K562 (cell line): ENCODE measurements at regions not wholly inside any gene's neighbourhood (a gene's known extent, or its start where the extent isn't known, plus 50 kb on each side); places are given as distances from the start of the nearest gene placed in this dataset.

Experiments used
- ATAC-seq: fragments of 200-7000 bp; cut with Tn5 transposase; 3 replicates; pipeline ENCODE4 v1.9.1; 2020; ENCODE audit warnings: moderate library complexity
- BruUV-seq: library from RNA; stranded (reverse); fragments of 400-500 nt; replicated peaks from 2 replicates; lab custom pipeline; 2021; lab: Mats Ljungman, UMichigan
- CTCF ChIA-PET: fragments of 300-600 bp; formaldehyde crosslinking; extraction: SDS; loops from one replicate; lab custom pipeline; 2021; ENCODE audit warnings: low intra/inter-chr PET ratio; lab: Yijun Ruan, JAX
- POLR2A ChIA-PET: fragments of 300-600, 350-650 bp; sonication (Branson Sonifier 250); formaldehyde crosslinking; extraction: SDS; loops from one replicate; lab custom pipeline; 2021; ENCODE audit warnings: antibody characterized with exemption, inconsistent platforms; lab: Yijun Ruan, JAX
- DNase-seq, 4 experiments: peaks; one replicate each; pipeline versions ENCODE4 v3.0.0 to v3.0.0-alpha.2; 2011 to 2018; ENCODE audit warnings: low spot score in 3 of 4, mixed read lengths in 3 of 4; ENCODE audit errors: extremely low read depth in 1 of 4
- FAIRE-seq: peaks from 2 replicates; lab custom pipeline; 2011; peaks lifted over from hg19 to GRCh38; lab: Jason Lieb, UNC
- H2AFZ ChIP-seq: 2 replicates; pipeline ENCODE4 v1.6.0; 2011; ENCODE audit warnings: low read depth, low read length, control low read depth, inconsistent platforms
- H3K27ac ChIP-seq: fragments of 200-600 bp; 3 replicates; pipeline ENCODE4 v1.8.0; 2011; ENCODE audit warnings: low read depth, mild to moderate bottlenecking, control low read depth, inconsistent platforms, low read length, moderate library complexity, mixed read lengths; ENCODE audit errors: extremely low read depth
- H3K27me3 ChIP-seq, 2 experiments: fragments of 300-600 bp in 1 of 2; 2 replicates in 1 of 2; 3 replicates in 1 of 2; pipeline versions ENCODE4 v1.6.0 to v1.8.0; 2011; ENCODE audit warnings: inconsistent platforms in 2 of 2, low read length in 2 of 2, mild to moderate bottlenecking in 1 of 2, mixed read lengths in 1 of 2, moderate library complexity in 1 of 2; ENCODE audit not compliant: control insufficient read depth in 2 of 2, insufficient read depth in 2 of 2
- H3K36me3 ChIP-seq: fragments of 300-600 bp; 3 replicates; pipeline ENCODE4 v1.8.0; 2011; ENCODE audit warnings: mild to moderate bottlenecking, low read length, inconsistent platforms; ENCODE audit not compliant: control insufficient read depth, insufficient read depth
- H3K4me1 ChIP-seq, 2 experiments: fragments of 200-600 bp in 1 of 2; replicated peaks in 1 of 2; 2 replicates in 1 of 2; 3 replicates in 1 of 2; pipeline versions ENCODE4 v1.5.1 to v1.8.0; 2011; ENCODE audit warnings: inconsistent platforms in 2 of 2, low read length in 2 of 2, mild to moderate bottlenecking in 1 of 2, mixed read lengths in 1 of 2, moderate library complexity in 1 of 2; ENCODE audit not compliant: control insufficient read depth in 2 of 2, insufficient read depth in 2 of 2
- H3K4me2 ChIP-seq: 2 replicates; pipeline ENCODE4 v1.6.1; 2011; ENCODE audit warnings: low read length, control low read depth, inconsistent platforms, mixed read lengths; ENCODE audit not compliant: insufficient read depth
- H3K4me3 ChIP-seq: fragments of 200-600 bp; sonication (generic), shearing (Covaris generic); 2 replicates; pipeline ENCODE4 v1.5.1; 2016; ENCODE audit warnings: control low read depth, inconsistent platforms
- H3K79me2 ChIP-seq: fragments of 200-600 bp; 3 replicates; pipeline ENCODE4 v1.8.0; 2011; ENCODE audit warnings: low read length, inconsistent platforms; ENCODE audit not compliant: control insufficient read depth, insufficient read depth
- H3K9ac ChIP-seq, 2 experiments: 2 replicates each; pipeline versions ENCODE4 v1.6.0 to v1.6.1; 2011; ENCODE audit warnings: low read depth in 2 of 2, low read length in 2 of 2, control low read depth in 1 of 2, inconsistent platforms in 1 of 2, mild to moderate bottlenecking in 1 of 2, mixed read lengths in 1 of 2; ENCODE audit not compliant: insufficient read depth in 1 of 2
- H3K9me1 ChIP-seq: one replicate; pipeline ENCODE4 v1.6.0; 2011; ENCODE audit warnings: inconsistent platforms, mild to moderate bottlenecking, low read length, moderate library complexity; ENCODE audit not compliant: control insufficient read depth, insufficient read depth
- H3K9me3 ChIP-seq: replicated peaks from 2 replicates; pipeline ENCODE4 v1.5.1; 2011; ENCODE audit warnings: low read depth, low read length, inconsistent platforms; ENCODE audit not compliant: control insufficient read depth, insufficient read depth
- H4K20me1 ChIP-seq: replicated peaks from 2 replicates; pipeline ENCODE4 v1.6.1; 2011; ENCODE audit warnings: low read length, inconsistent platforms, mixed read lengths; ENCODE audit not compliant: control insufficient read depth, insufficient read depth
- LARP7 ChIP-seq: fragments of 450-650 bp; IDR thresholded peaks from 2 replicates; pipeline ENCODE4 v1.6.1; 2016
- ZNF253 ChIP-seq: fragments of 250-450 bp; sonication (Bioruptor Pico); conservative IDR thresholded peaks from 2 replicates; pipeline ENCODE4 v1.6.1; 2021; ENCODE audit warnings: mild to moderate bottlenecking
- ZNF589 ChIP-seq: fragments of 200-800 bp; sonication (Bioruptor generic); IDR thresholded peaks from 2 replicates; pipeline ENCODE4 v1.6.1; 2016; ENCODE audit warnings: low read depth, missing genetic modification characterization, missing compliant biosample characterization
- ZNF785 ChIP-seq: fragments of 250-450 bp; sonication (Bioruptor Pico); IDR thresholded peaks from 2 replicates; pipeline ENCODE4 v1.4.0; 2020; ENCODE audit warnings: mild to moderate bottlenecking
- WGBS: fragments of 100-300 bp; shearing (Covaris generic); methylation state at CpG from one replicate; pipeline ENCODE4 v1.1.6; 2016; ENCODE audit warnings: low coverage, mixed read lengths; ENCODE audit not compliant: insufficient coverage; ENCODE audit errors: missing lambda C conversion rate; 5-methylcytosine and 5-hydroxymethylcytosine counted together
- in situ Hi-C: fragments of 300-500 bp; cut with MboI; formaldehyde crosslinking; loops from 4 replicates; pipeline ENCODE4 v1.15.0; 2018; ENCODE audit warnings: inconsistent platforms, mixed read lengths
- intact Hi-C: fragments of 100-400 bp; cut with micrococcal nuclease; formaldehyde crosslinking; loops from 2 replicates; pipeline ENCODE4 v1.14.2; 2022
- TF ChIP-seq, protein P1 (sequence below): fragments of 250-450 bp; sonication (Bioruptor Pico); IDR thresholded peaks from 2 replicates; pipeline ENCODE4 v1.5.0; 2021; ENCODE audit warnings: mild to moderate bottlenecking, borderline replicate concordance
- TF ChIP-seq, protein P2 (sequence below), 2 experiments: fragments of 450-650 bp; formaldehyde crosslinking in 1 of 2; IDR thresholded peaks; 2 replicates each; pipeline versions ENCODE4 v1.4.0 to v1.6.1; 2014 to 2020; ENCODE audit warnings: mild to moderate bottlenecking in 2 of 2, borderline replicate concordance in 1 of 2, low read depth in 1 of 2

DNA sequence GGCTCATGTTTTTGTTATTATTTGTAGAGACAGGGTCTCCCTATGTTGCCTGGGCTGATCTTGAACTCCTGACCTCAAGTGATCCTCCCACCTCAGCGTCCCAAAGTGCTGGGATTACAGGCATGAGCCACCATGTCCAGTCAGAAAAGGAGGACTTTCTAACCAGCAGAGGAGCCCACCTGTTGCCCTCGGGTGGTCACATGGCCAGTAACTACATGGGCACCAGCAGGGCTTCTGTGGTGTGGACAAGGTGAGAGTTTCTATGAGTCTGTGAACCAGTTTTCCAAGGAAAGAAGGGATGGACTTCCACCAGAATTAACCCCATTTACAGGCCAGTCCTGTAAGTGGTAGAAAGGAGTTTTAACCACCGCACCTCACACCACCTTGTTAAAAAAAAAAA is 125.4 kb downstream of the RIN2 start (continued):
- TF ChIP-seq, protein P1, sequence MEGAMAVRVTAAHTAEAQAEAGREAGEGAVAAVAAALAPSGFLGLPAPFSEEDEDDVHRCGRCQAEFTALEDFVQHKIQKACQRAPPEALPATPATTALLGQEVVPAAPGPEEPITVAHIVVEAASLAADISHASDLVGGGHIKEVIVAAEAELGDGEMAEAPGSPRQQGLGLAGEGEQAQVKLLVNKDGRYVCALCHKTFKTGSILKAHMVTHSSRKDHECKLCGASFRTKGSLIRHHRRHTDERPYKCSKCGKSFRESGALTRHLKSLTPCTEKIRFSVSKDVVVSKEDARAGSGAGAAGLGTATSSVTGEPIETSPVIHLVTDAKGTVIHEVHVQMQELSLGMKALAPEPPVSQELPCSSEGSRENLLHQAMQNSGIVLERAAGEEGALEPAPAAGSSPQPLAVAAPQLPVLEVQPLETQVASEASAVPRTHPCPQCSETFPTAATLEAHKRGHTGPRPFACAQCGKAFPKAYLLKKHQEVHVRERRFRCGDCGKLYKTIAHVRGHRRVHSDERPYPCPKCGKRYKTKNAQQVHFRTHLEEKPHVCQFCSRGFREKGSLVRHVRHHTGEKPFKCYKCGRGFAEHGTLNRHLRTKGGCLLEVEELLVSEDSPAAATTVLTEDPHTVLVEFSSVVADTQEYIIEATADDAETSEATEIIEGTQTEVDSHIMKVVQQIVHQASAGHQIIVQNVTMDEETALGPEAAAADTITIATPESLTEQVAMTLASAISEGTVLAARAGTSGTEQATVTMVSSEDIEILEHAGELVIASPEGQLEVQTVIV, result no peak
- no peak for TF ChIP-seq LARP7

DNA sequence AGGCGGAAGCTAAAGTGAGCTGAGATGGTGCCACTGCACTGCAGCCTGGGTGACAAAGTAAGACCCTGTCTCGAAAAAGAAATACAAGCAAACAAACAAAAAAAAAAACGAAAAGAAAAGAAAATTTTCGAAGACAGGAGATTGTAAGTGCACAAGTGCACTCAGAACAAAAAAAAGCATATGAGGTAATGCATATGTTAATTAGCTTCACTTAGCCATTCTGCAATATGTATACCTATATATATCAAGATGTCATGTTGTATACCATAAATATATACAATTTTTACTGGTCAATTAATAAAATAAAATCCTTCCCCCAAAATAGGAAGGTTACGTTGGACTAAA is 127.5 kb downstream of the RIN2 start:
- no peaks in the 10 kb centered on the region for H3K9me1 ChIP-seq
- CTCF ChIA-PET, result no interaction called here
- WGBS, result 6% methylated on average over 5 of the region's 5 CpGs
- H2AFZ ChIP-seq, result no peak overlapping the region
- POLR2A ChIA-PET, result no interaction called here
- ATAC-seq, result no peak
- no peaks in the 10 kb centered on the region for H3K79me2 ChIP-seq
- H3K9ac ChIP-seq, result no peak overlapping the region
- no peak for FAIRE-seq
- no peak for DNase-seq
- no peak overlapping the region for H3K4me2 ChIP-seq
- no peaks in the 10 kb centered on the region for H3K9me3 ChIP-seq
- H3K27me3 ChIP-seq, result peaks cover 0 to 18% of the 10 kb centered on the region in 2 experiments; a peak in 1 of 5 replicates
- no peaks in the 10 kb centered on the region for H3K4me1 ChIP-seq
- H4K20me1 ChIP-seq, result no peaks in the 10 kb centered on the region
- BruUV-seq, result no TSS peak
- no peak overlapping the region for H3K27ac ChIP-seq
- no peak overlapping the region for H3K4me3 ChIP-seq
- intact Hi-C loops (no loop called here), in situ Hi-C loops (no loop called here)
- H3K36me3 ChIP-seq, result no peaks in the 10 kb centered on the region
- TF ChIP-seq ZNF589 (CRISPR knock-in tag), result no peak
- TF ChIP-seq ZNF785 (CRISPR knock-in tag), result no peak
- TF ChIP-seq ZNF253, result no peak
- TF ChIP-seq, protein P2, sequence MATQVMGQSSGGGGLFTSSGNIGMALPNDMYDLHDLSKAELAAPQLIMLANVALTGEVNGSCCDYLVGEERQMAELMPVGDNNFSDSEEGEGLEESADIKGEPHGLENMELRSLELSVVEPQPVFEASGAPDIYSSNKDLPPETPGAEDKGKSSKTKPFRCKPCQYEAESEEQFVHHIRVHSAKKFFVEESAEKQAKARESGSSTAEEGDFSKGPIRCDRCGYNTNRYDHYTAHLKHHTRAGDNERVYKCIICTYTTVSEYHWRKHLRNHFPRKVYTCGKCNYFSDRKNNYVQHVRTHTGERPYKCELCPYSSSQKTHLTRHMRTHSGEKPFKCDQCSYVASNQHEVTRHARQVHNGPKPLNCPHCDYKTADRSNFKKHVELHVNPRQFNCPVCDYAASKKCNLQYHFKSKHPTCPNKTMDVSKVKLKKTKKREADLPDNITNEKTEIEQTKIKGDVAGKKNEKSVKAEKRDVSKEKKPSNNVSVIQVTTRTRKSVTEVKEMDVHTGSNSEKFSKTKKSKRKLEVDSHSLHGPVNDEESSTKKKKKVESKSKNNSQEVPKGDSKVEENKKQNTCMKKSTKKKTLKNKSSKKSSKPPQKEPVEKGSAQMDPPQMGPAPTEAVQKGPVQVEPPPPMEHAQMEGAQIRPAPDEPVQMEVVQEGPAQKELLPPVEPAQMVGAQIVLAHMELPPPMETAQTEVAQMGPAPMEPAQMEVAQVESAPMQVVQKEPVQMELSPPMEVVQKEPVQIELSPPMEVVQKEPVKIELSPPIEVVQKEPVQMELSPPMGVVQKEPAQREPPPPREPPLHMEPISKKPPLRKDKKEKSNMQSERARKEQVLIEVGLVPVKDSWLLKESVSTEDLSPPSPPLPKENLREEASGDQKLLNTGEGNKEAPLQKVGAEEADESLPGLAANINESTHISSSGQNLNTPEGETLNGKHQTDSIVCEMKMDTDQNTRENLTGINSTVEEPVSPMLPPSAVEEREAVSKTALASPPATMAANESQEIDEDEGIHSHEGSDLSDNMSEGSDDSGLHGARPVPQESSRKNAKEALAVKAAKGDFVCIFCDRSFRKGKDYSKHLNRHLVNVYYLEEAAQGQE (IDR thresholded peaks at IDR 0.05; ENCODE audit: borderline replicate concordance), result no peak
- TF ChIP-seq, protein P2 (CRISPR knock-in tag; IDR thresholded peaks at IDR 0.05; ENCODE audit: low read depth), result no peak
